HG02885 (cell line): ENCODE measurements at regions not wholly inside any gene's neighbourhood (a gene's known extent, or its start where the extent isn't known, plus 50 kb on each side); places are given as distances from the start of the nearest gene placed in this dataset.
"Not testable (repeated sequence)": the region's sequence is repeated elsewhere in the genome, so short reads cannot be mapped to it uniquely, and the experiment has no call there.

Experiments used
- ATAC-seq: cut with Tn5 transposase; IDR thresholded peaks from one replicate; pipeline ENCODE4 v1.9.1; 2021; ENCODE audit warnings: mild to moderate bottlenecking; ENCODE audit not compliant: unreplicated experiment, poor library complexity

- no peak for ATAC-seq
Measured at GRCh38 chr18:10235661-10235952, 218.8 kb upstream of the APCDD1 start.

GRCh38 chr18:10239103-10239502 lies 215.3 kb upstream of the APCDD1 start:
- ATAC-seq = no peak

- ATAC-seq = no peak
Measured at GRCh38 chr18:10239991-10240634, 214.3 kb upstream of the APCDD1 start.

GRCh38 chr18:10240973-10241372 lies 213.5 kb upstream of the APCDD1 start:
- ATAC-seq = no peak

GRCh38 chr18:10241579-10241978 lies 212.9 kb upstream of the APCDD1 start:
- ATAC-seq = no peak

- ATAC-seq = no peak
Measured at GRCh38 chr18:10242936-10243680, 211.3 kb upstream of the APCDD1 start.

GRCh38 chr18:10244341-10244740 lies 210.1 kb upstream of the APCDD1 start:
- ATAC-seq = no peak

- no peak for ATAC-seq
Measured at GRCh38 chr18:10245031-10245845, 209.2 kb upstream of the APCDD1 start.

- no peak for ATAC-seq
Measured at GRCh38 chr18:10245846-10246175, 208.6 kb upstream of the APCDD1 start.

- ATAC-seq = no peak
Measured at GRCh38 chr18:10247021-10247741, 207.3 kb upstream of the APCDD1 start.

- ATAC-seq = no peak
Measured at GRCh38 chr18:10247742-10248082, 206.7 kb upstream of the APCDD1 start.

GRCh38 chr18:10248738-10249137 lies 205.7 kb upstream of the APCDD1 start:
- ATAC-seq = no peak

- no peak for ATAC-seq
Measured at GRCh38 chr18:10249270-10249669, 205.2 kb upstream of the APCDD1 start.

GRCh38 chr18:10249801-10250200 lies 204.6 kb upstream of the APCDD1 start:
- ATAC-seq = no peak

GRCh38 chr18:10252494-10252893 lies 201.9 kb upstream of the APCDD1 start:
- ATAC-seq = no peak

- ATAC-seq = no peak
Measured at GRCh38 chr18:10252952-10253705, 201.3 kb upstream of the APCDD1 start.

GRCh38 chr18:10256276-10256675 lies 198.2 kb upstream of the APCDD1 start:
- ATAC-seq = not testable (repeated sequence)

- ATAC-seq = no peak
Measured at GRCh38 chr18:10258836-10259474, 195.5 kb upstream of the APCDD1 start.

GRCh38 chr18:10259901-10260300 lies 194.5 kb upstream of the APCDD1 start:
- no peak for ATAC-seq
